Subcutaneous abdominal adipose tissue (tissue), 5 donors: ENCODE measurements at regions not wholly inside any gene's neighbourhood (a gene's known extent, or its start where the extent isn't known, plus 50 kb on each side); places are given as distances from the start of the nearest gene placed in this dataset.
"Not testable (repeated sequence)": the region's sequence is repeated elsewhere in the genome, so short reads cannot be mapped to it uniquely, and the experiment has no call there.

ENCODE experiments used
- H3K27ac ChIP-seq: one replicate; pipeline ENCODE4 v1.7.0; 2013; ENCODE audit warnings: low read depth, mild to moderate bottlenecking, inconsistent platforms, low read length, moderate library complexity
- H3K27me3 ChIP-seq, 5 donors: one replicate each; pipeline ENCODE4 v1.7.0; 2013; ENCODE audit warnings: low read length in 5 of 5, inconsistent platforms in 1 of 5; ENCODE audit not compliant: control insufficient read depth in 5 of 5, insufficient read depth in 4 of 5
- H3K36me3 ChIP-seq, 5 donors: one replicate each; pipeline ENCODE4 v1.7.0; 2013; ENCODE audit warnings: low read length in 5 of 5; ENCODE audit not compliant: control insufficient read depth in 5 of 5, insufficient read depth in 5 of 5
- H3K4me1 ChIP-seq, 5 donors: one replicate each; pipeline ENCODE4 v1.7.0; 2013; ENCODE audit warnings: low read length in 5 of 5, mild to moderate bottlenecking in 3 of 5, moderate library complexity in 1 of 5; ENCODE audit not compliant: control insufficient read depth in 5 of 5, insufficient read depth in 5 of 5
- H3K4me3 ChIP-seq, 5 donors: one replicate each; pipeline ENCODE4 v1.7.0; 2013; ENCODE audit warnings: low read length in 5 of 5, low read depth in 1 of 5
- H3K9ac ChIP-seq, 5 donors: one replicate each; pipeline ENCODE4 v1.7.0; 2013; ENCODE audit warnings: low read length in 5 of 5, mild to moderate bottlenecking in 4 of 5, moderate library complexity in 3 of 5
- H3K9me3 ChIP-seq, 5 donors: one replicate each; pipeline ENCODE4 v1.7.0; 2013; ENCODE audit warnings: low read length in 5 of 5; ENCODE audit not compliant: control insufficient read depth in 5 of 5
- donor health status: healthy.
- donor health status: healthy.
- donor health status: healthy.
- donor health status: healthy.
- donor health status: healthy.

- H3K9ac ChIP-seq, H3K9me3 ChIP-seq, H3K36me3 ChIP-seq, H3K27ac ChIP-seq, H3K4me3 ChIP-seq, H3K4me1 ChIP-seq: not testable (repeated sequence)
- H3K27me3 ChIP-seq = peaks cover 7 to 14% (median 9%) of the 10 kb centered on the region in 5 donors
Measured at GRCh38 chr9:113739605-113740507, 136.3 kb upstream of the ZNF618 start.

GRCh38 chr9:113740508-113741500, 135.3 kb upstream of the ZNF618 start:
- not testable (repeated sequence) for H3K36me3 ChIP-seq, H3K27ac ChIP-seq, H3K9ac ChIP-seq, H3K4me1 ChIP-seq, H3K9me3 ChIP-seq, H3K4me3 ChIP-seq
- H3K27me3 ChIP-seq = peaks cover 7 to 14% (median 11%) of the 10 kb centered on the region in 5 donors

DNA sequence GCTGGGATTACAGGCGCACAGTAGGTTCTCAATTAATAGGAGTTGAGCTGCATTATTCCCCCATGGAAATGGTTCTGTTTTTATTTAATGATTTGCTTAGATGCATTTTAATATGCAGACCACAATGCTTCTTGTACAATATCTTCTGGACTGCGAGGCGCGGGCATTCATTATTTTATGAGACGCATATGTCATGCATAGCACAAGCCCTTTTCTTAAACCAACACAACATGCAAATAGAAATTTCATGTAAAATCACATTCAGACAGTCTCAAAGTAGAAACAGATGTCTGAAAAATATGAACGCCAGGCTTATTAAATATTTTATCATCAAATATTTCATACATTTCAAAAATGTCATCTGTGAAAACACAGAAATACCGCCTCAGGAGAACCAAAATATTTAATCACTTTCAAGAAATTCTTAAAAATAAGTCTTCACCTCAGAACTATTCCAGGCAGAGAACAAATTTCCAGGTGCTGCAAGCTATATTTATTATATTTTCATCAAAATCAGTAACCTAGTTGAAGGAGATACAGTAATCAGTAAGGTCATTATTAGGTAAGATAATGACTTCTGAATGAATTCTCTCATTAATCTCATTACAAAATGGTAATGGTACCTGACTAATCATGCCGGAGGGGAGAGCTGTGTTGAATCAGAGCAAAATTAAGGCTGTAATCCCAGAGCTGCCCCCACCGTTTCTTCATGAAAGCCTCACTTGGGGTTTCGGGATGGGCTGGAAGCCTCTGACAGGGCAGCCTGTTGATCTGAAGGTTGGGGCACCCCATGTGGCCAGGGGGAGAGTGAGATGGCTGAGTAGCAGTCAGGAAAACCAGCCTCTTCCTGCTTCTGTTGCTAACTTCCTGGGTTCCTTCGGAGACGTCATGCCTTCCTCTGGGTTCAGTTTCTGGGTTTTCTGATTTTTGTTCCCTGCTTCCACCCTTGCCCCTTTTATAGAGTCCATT, 133.9 kb upstream of the ZNF618 start:
- no peak overlapping the region for H3K4me3 ChIP-seq
- no peaks in the 10 kb centered on the region for H3K4me1 ChIP-seq
- H3K9me3 ChIP-seq = no peaks in the 10 kb centered on the region
- peaks cover 7 to 15% (median 11%) of the 10 kb centered on the region in 5 donors for H3K27me3 ChIP-seq
- no peaks in the 10 kb centered on the region for H3K36me3 ChIP-seq
- no peak overlapping the region for H3K27ac ChIP-seq
- no peak overlapping the region for H3K9ac ChIP-seq

DNA sequence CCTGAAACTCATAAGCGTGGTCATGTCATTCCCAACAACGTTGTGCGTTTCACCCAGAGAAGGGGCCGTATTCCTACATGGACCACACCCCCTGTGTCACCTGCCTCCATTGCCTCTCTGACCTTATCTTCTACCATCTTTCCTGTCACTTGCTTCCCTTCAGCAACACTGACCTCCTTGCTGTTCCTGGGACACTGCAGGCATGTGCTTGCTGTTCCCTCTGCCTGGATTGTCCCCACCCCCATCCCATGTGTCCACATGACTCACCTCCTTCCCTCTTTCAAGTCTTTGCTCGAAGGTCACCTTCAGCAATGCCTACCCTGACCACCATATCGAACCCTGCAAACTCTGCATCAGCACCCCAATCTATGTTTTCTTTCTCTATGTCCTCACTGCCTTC, 133.2 kb upstream of the ZNF618 start:
- Histone ChIP-seq H3K4me3 (no peak overlapping the region), H3K4me1 (no peaks in the 10 kb centered on the region), H3K27me3 (peaks cover 7 to 15% (median 11%) of the 10 kb centered on the region in 5 donors)

GRCh38 chr9:113746486-113746885, 129.6 kb upstream of the ZNF618 start:
- H3K4me3 ChIP-seq = no peak overlapping the region

More for the DNA sequence above, 133.2 kb upstream of the ZNF618 start:
- Histone ChIP-seq H3K9me3 (peaks cover 0 to 4% (median 2%) of the 10 kb centered on the region in 5 donors), H3K36me3 (peaks cover 0 to 3% (median 0%) of the 10 kb centered on the region in 5 donors), H3K9ac (no peak overlapping the region), H3K27ac (no peak overlapping the region)

DNA sequence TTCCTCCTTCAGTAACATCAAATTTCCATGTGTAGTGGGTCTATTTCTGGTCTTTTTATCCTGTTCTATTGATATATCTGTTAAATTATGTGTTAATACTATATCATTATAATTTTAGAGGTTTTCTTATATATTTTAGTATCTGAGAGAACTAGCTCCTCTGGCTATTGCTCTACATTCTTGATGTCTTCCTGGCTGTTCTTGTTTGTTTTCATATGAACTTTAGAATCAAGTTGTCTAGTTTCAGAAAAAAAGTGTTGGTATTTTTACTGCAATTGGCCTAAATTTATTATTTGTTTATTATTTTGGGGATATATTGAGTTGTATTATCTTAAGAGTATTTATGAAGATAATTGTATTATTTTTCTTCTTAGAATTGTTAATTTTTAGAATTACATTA, 128.0 kb upstream of the ZNF618 start:
- Histone ChIP-seq H3K27ac (no peak overlapping the region), H3K27me3 (peaks cover 3 to 10% (median 5%) of the 10 kb centered on the region in 5 donors), H3K36me3 (peaks cover 0 to 3% (median 0%) of the 10 kb centered on the region in 5 donors), H3K4me3 (no peak overlapping the region), H3K9me3 (peaks cover 0 to 7% (median 5%) of the 10 kb centered on the region in 5 donors), H3K4me1 (no peaks in the 10 kb centered on the region), H3K9ac (no peak overlapping the region)

More at GRCh38 chr9:113746486-113746885, 129.6 kb upstream of the ZNF618 start:
- H3K27me3 ChIP-seq = peaks cover 6 to 11% (median 7%) of the 10 kb centered on the region in 5 donors
- peaks cover 0 to 7% (median 5%) of the 10 kb centered on the region in 5 donors for H3K9me3 ChIP-seq
- no peak overlapping the region for H3K27ac ChIP-seq
- H3K4me1 ChIP-seq = no peaks in the 10 kb centered on the region
- H3K9ac ChIP-seq = no peak overlapping the region
- H3K36me3 ChIP-seq = peaks cover 0 to 3% (median 0%) of the 10 kb centered on the region in 5 donors

GRCh38 chr9:113753398-113754119, 122.5 kb upstream of the ZNF618 start:
- Histone ChIP-seq H3K9me3 (peaks cover 0 to 3% (median 0%) of the 10 kb centered on the region in 5 donors), H3K4me1 (peaks cover 0 to 5% (median 0%) of the 10 kb centered on the region in 5 donors), H3K4me3 (no peak overlapping the region), H3K27me3 (peaks cover 5 to 15% (median 10%) of the 10 kb centered on the region in 5 donors), H3K36me3 (no peaks in the 10 kb centered on the region), H3K9ac (no peak overlapping the region), H3K27ac (no peak overlapping the region)

DNA sequence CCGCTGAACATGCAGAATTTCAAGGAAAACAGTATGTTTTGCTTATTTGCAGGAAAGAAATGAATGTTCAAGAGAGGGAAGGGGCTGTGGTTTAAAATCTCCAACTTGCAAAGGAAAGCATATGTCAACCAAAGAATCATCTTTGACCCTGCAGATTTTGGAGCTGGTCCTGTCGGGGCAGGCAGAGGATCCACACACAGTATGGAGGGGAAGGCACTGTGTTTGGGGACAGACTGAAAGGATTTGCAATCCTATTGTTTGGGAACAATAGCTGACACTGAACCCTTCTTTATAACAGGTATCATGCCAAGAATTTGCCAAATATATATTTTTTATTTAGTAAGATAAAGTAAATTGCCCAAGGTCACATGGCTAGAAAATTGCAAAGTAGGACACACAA, 121.4 kb upstream of the ZNF618 start:
- H3K27ac ChIP-seq = no peak overlapping the region
- no peak overlapping the region for H3K9ac ChIP-seq
- H3K36me3 ChIP-seq = no peaks in the 10 kb centered on the region
- peaks cover 0 to 5% (median 0%) of the 10 kb centered on the region in 5 donors for H3K4me1 ChIP-seq
- H3K27me3 ChIP-seq = peaks cover 5 to 15% (median 14%) of the 10 kb centered on the region in 5 donors
- H3K9me3 ChIP-seq = peaks cover 3 to 11% (median 8%) of the 10 kb centered on the region in 5 donors
- H3K4me3 ChIP-seq = no peak overlapping the region
